H9 (cell line): ENCODE measurements at regions not wholly inside any gene's neighbourhood (a gene's known extent, or its start where the extent isn't known, plus 50 kb on each side); places are given as distances from the start of the nearest gene placed in this dataset.

Experiments used
- DNase-seq: peaks from one replicate; pipeline ENCODE4 v3.0.0-alpha.2; 2017
- H2AFZ ChIP-seq: one replicate; pipeline ENCODE4 v1.6.1; 2013; ENCODE audit warnings: mild to moderate bottlenecking, low read length, control low read depth, moderate library complexity
- H2AK5ac ChIP-seq: 2 replicates; pipeline ENCODE4 v1.6.1; 2013; ENCODE audit warnings: low read length, control low read depth, mixed read lengths; ENCODE audit not compliant: insufficient read length
- H2BK120ac ChIP-seq: one replicate; pipeline ENCODE4 v1.6.1; 2013; ENCODE audit warnings: low read depth, mild to moderate bottlenecking, low read length, control low read depth, inconsistent platforms; ENCODE audit not compliant: poor library complexity, severe bottlenecking
- H2BK12ac ChIP-seq: 2 replicates; pipeline ENCODE4 v1.6.1; 2013; ENCODE audit warnings: low read length, control low read depth, mixed read lengths, low read depth; ENCODE audit not compliant: insufficient read length
- H2BK15ac ChIP-seq: 2 replicates; pipeline ENCODE4 v1.6.1; 2013; ENCODE audit warnings: low read depth, low read length, control low read depth
- H2BK20ac ChIP-seq: one replicate; pipeline ENCODE4 v1.6.1; 2013; ENCODE audit warnings: low read depth, mild to moderate bottlenecking, low read length, control low read depth, inconsistent platforms; ENCODE audit not compliant: poor library complexity, severe bottlenecking
- H2BK5ac ChIP-seq: 2 replicates; pipeline ENCODE4 v1.6.1; 2013; ENCODE audit warnings: low read length, control low read depth, mixed read lengths; ENCODE audit not compliant: insufficient read length
- H3K14ac ChIP-seq: 2 replicates; pipeline ENCODE4 v1.6.1; 2013; ENCODE audit warnings: low read length, control low read depth; ENCODE audit not compliant: insufficient read depth
- H3K18ac ChIP-seq: 2 replicates; pipeline ENCODE4 v1.6.1; 2013; ENCODE audit warnings: low read depth, mild to moderate bottlenecking, mixed read lengths, low read length, control low read depth; ENCODE audit not compliant: insufficient read length
- H3K23ac ChIP-seq: 2 replicates; pipeline ENCODE4 v1.6.1; 2013; ENCODE audit warnings: low read length, control low read depth, mixed read lengths, low read depth; ENCODE audit not compliant: insufficient read length
- H3K23me2 ChIP-seq: 2 replicates; pipeline ENCODE4 v1.6.1; 2013; ENCODE audit warnings: low read depth, mild to moderate bottlenecking, mixed read lengths, low read length, control low read depth; ENCODE audit not compliant: insufficient read length, poor library complexity, severe bottlenecking
- H3K27ac ChIP-seq: 2 replicates; pipeline ENCODE4 v1.5.1; 2013; ENCODE audit warnings: low read length, control low read depth, mixed read lengths, low read depth; ENCODE audit not compliant: insufficient read length
- H3K27me3 ChIP-seq: 2 replicates; pipeline ENCODE4 v1.6.1; 2013; ENCODE audit warnings: low read length, control low read depth, inconsistent platforms; ENCODE audit not compliant: insufficient read depth
- H3K4ac ChIP-seq: 2 replicates; pipeline ENCODE4 v1.6.1; 2013; ENCODE audit warnings: low read depth, mild to moderate bottlenecking, control low read depth, inconsistent platforms, low read length, moderate library complexity
- H3K4me1 ChIP-seq: 2 replicates; pipeline ENCODE4 v1.6.1; 2013; ENCODE audit warnings: low read length, control low read depth, inconsistent platforms; ENCODE audit not compliant: insufficient read depth
- H3K4me2 ChIP-seq: 2 replicates; pipeline ENCODE4 v1.6.1; 2013; ENCODE audit warnings: low read length, control low read depth, mixed read lengths; ENCODE audit not compliant: insufficient read length, insufficient read depth
- H3K56ac ChIP-seq: 2 replicates; pipeline ENCODE4 v1.6.1; 2013; ENCODE audit warnings: low read depth, mild to moderate bottlenecking, mixed read lengths, low read length, control low read depth; ENCODE audit not compliant: insufficient read length
- H3K79me1 ChIP-seq: 2 replicates; pipeline ENCODE4 v1.6.1; 2013; ENCODE audit warnings: low read depth, mild to moderate bottlenecking, moderate library complexity, low read length, control low read depth, inconsistent platforms; ENCODE audit not compliant: insufficient read depth, poor library complexity, severe bottlenecking
- H3K79me2 ChIP-seq: 2 replicates; pipeline ENCODE4 v1.6.1; 2013; ENCODE audit warnings: low read length, control low read depth, inconsistent platforms; ENCODE audit not compliant: insufficient read depth
- H3K9ac ChIP-seq: 2 replicates; pipeline ENCODE4 v1.6.1; 2013; ENCODE audit warnings: low read length, control low read depth, mixed read lengths; ENCODE audit not compliant: insufficient read length; ENCODE audit errors: extremely low read depth
- H3K9me3 ChIP-seq: one replicate; pipeline ENCODE4 v1.6.1; 2013; ENCODE audit warnings: low read depth, low read length, inconsistent platforms; ENCODE audit not compliant: control insufficient read depth
- H3T11ph ChIP-seq: one replicate; pipeline ENCODE4 v1.6.1; 2013; ENCODE audit warnings: mild to moderate bottlenecking, low read length, control low read depth, inconsistent platforms
- H4K20me1 ChIP-seq: one replicate; pipeline ENCODE4 v1.6.1; 2013; ENCODE audit not compliant: control insufficient read depth, insufficient read length, insufficient read depth
- H4K5ac ChIP-seq: 2 replicates; pipeline ENCODE4 v1.6.1; 2013; ENCODE audit warnings: low read depth, mild to moderate bottlenecking, mixed read lengths, low read length, control low read depth; ENCODE audit not compliant: insufficient read length
- H4K8ac ChIP-seq: replicated peaks from 2 replicates; pipeline ENCODE4 v1.6.1; 2013; ENCODE audit warnings: low read length, control low read depth, mixed read lengths, low read depth; ENCODE audit not compliant: insufficient read length
- H4K91ac ChIP-seq: 2 replicates; pipeline ENCODE4 v1.6.1; 2013; ENCODE audit warnings: low read depth, mild to moderate bottlenecking, moderate library complexity, mixed read lengths, low read length, control low read depth; ENCODE audit not compliant: insufficient read length
- H3K27ac Mint-ChIP-seq, 3 experiments: 2 replicates in 2 of 3; 3 replicates in 1 of 3; pipeline ENCODE4 v1.8.0; 2020 to 2021; ENCODE audit warnings: mixed read lengths in 3 of 3, mild to moderate bottlenecking in 1 of 3, moderate library complexity in 1 of 3
- H3K27me3 Mint-ChIP-seq: 2 replicates; pipeline ENCODE4 v1.8.0; 2021; ENCODE audit warnings: low read depth, mild to moderate bottlenecking, moderate library complexity, mixed read lengths
- H3K36me3 Mint-ChIP-seq, 3 experiments: 2 replicates in 2 of 3; 3 replicates in 1 of 3; pipeline ENCODE4 v1.8.0; 2020 to 2021; ENCODE audit warnings: low read depth in 3 of 3, mixed read lengths in 3 of 3; ENCODE audit not compliant: insufficient read depth in 1 of 3
- H3K4me1 Mint-ChIP-seq, 2 experiments: 2 replicates each; pipeline ENCODE4 v1.8.0; 2020; ENCODE audit warnings: mixed read lengths in 2 of 2
- H3K4me3 Mint-ChIP-seq, 2 experiments: 2 replicates in 1 of 2; 3 replicates in 1 of 2; pipeline ENCODE4 v1.8.0; 2020 to 2021; ENCODE audit warnings: mild to moderate bottlenecking in 2 of 2, mixed read lengths in 2 of 2, moderate library complexity in 1 of 2
- H3K9me3 Mint-ChIP-seq, 2 experiments: 2 replicates in 1 of 2; 3 replicates in 1 of 2; pipeline ENCODE4 v1.8.0; 2020; ENCODE audit warnings: mild to moderate bottlenecking in 2 of 2, mixed read lengths in 2 of 2, moderate library complexity in 1 of 2
- CTCF ChIP-seq: fragments of 200-600 bp; sonication (generic); conservative IDR thresholded peaks from 3 replicates; pipeline ENCODE4 v1.8.0; 2021; ENCODE audit warnings: antibody characterized with exemption, mild to moderate bottlenecking
- WGBS: extraction: QIAGEN DNeasy Blood & Tissue Kit; methylation state at CpG from one replicate; pipeline ENCODE4 v1.1.7; 2013; ENCODE audit warnings: missing lambda C conversion rate, low lambda C conversion rate, mixed read lengths; ENCODE audit not compliant: insufficient read length; ENCODE audit errors: extremely low coverage; 5-methylcytosine and 5-hydroxymethylcytosine counted together

GRCh38 chr3:24657870-24658510 lies 163.3 kb upstream of the THRB start:
- Histone ChIP-seq H3K9me3 (no peaks in the 10 kb centered on the region), H2BK15ac (no peak overlapping the region), H3K4ac (no peak overlapping the region), H3K56ac (no peak overlapping the region), H3K27ac (no peak overlapping the region), H3K23ac (no peak overlapping the region), H4K5ac (no peak overlapping the region), H3K23me2 (no peaks in the 10 kb centered on the region), H4K20me1 (no peaks in the 10 kb centered on the region), H3K79me2 (no peaks in the 10 kb centered on the region), H4K91ac (no peak overlapping the region), H3K14ac (no peak overlapping the region), H2AFZ (no peak overlapping the region), H3K79me1 (no peaks in the 10 kb centered on the region), H3K27me3 (no peaks in the 10 kb centered on the region), H3K9ac (no peak overlapping the region), H2AK5ac (no peak overlapping the region), H3K18ac (no peak overlapping the region), H3K4me1 (no peaks in the 10 kb centered on the region), H2BK12ac (no peak overlapping the region), H2BK120ac (no peak overlapping the region), H2BK5ac (no peak overlapping the region), H3T11ph (no peak overlapping the region), H2BK20ac (no peak overlapping the region), H3K4me2 (no peak overlapping the region), H4K8ac (no peak overlapping the region)
- Mint-ChIP-seq H3K4me1 (no peaks in the 10 kb centered on the region), H3K36me3 (peaks cover 0 to 5% (median 0%) of the 10 kb centered on the region in 3 experiments; a peak in 2 of 7 replicates), H3K27me3 (no peaks in the 10 kb centered on the region; the same call in 1 of the 2 replicates), H3K9me3 (peaks cover 0 to 3% of the 10 kb centered on the region in 2 experiments; a peak in 1 of 5 replicates), H3K27ac (no peak overlapping the region), H3K4me3 (no peak overlapping the region)
- no peak for TF ChIP-seq CTCF
- no peak for DNase-seq
- no CpG with 5 or more reads among the region's 1 CpG for WGBS
